SK-N-MC (cell line): ENCODE measurements at regions not wholly inside any gene's neighbourhood (a gene's known extent, or its start where the extent isn't known, plus 50 kb on each side); places are given as distances from the start of the nearest gene placed in this dataset.

Experiments used
- EZH2 ChIP-seq: fragments of 200-600 bp; sonication (generic); IDR thresholded peaks from one replicate; pipeline ENCODE4 v1.6.1; 2017; ENCODE audit warnings: antibody characterized with exemption
- POLR2AphosphoS5 ChIP-seq: IDR thresholded peaks from 2 replicates; pipeline ENCODE4 v1.6.1; 2012; ENCODE audit warnings: mild to moderate bottlenecking, low read depth, low read length, borderline replicate concordance

DNA sequence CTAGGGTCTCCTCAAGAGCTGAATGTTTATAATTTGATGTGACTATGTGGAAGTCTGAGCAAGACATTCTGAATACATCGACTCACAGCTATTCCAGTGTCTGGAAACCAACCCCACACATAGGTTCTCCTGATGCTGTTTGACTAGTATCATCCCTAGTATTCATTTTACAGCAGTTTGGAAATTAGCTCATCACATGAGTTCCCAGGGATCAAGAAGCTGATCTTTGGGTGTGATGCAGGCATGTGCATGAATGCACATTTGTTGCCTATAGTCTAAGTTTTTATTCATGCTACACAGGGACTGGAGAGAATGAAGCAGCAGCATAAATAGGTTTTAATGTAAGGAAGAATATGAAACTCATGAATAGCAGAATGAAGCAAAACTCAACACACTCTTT is 284.3 kb upstream of the SPRED2 start:
- TF ChIP-seq EZH2 (no peak), POLR2AphosphoS5 (no peak)
